ENCODE measurements at regions not wholly inside any gene's neighbourhood (a gene's known extent, or its start where the extent isn't known, plus 50 kb on each side); places are given as distances from the start of the nearest gene placed in this dataset.

DNA sequence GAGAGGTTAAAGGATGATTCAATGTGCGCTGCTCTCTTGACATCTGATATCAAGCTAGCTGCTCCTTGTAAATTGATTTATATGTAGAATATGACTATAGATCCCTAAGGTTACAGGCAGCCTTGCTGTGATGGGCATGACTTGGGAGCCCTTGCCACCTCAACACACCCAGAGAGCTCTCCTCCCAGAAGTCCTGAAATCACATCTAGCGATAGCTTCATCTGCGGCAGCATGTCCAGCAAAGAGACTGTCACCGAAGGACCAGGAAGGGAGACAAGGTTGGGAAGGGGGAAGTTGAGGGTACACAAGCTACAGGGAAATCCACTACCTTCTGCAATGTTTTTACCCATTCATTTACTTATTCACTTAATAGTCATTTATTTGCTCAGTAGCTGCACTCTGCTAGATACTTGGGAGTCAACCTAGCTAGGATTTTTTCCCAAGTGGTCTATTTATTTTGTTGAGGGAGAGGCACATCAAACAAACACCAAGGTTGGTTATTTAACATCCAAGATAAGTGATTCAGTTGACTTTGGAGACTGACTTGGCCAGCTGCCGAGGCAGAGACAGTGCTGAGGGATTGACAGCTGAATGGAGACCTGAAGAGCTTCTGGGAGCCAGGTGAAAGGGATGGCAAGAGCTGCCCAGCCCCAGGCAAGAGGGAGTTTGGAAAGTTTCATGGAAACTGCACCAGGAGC is 205.8 kb upstream of the IL12A start (continued):
- TF ChIP-seq, protein P1, sequence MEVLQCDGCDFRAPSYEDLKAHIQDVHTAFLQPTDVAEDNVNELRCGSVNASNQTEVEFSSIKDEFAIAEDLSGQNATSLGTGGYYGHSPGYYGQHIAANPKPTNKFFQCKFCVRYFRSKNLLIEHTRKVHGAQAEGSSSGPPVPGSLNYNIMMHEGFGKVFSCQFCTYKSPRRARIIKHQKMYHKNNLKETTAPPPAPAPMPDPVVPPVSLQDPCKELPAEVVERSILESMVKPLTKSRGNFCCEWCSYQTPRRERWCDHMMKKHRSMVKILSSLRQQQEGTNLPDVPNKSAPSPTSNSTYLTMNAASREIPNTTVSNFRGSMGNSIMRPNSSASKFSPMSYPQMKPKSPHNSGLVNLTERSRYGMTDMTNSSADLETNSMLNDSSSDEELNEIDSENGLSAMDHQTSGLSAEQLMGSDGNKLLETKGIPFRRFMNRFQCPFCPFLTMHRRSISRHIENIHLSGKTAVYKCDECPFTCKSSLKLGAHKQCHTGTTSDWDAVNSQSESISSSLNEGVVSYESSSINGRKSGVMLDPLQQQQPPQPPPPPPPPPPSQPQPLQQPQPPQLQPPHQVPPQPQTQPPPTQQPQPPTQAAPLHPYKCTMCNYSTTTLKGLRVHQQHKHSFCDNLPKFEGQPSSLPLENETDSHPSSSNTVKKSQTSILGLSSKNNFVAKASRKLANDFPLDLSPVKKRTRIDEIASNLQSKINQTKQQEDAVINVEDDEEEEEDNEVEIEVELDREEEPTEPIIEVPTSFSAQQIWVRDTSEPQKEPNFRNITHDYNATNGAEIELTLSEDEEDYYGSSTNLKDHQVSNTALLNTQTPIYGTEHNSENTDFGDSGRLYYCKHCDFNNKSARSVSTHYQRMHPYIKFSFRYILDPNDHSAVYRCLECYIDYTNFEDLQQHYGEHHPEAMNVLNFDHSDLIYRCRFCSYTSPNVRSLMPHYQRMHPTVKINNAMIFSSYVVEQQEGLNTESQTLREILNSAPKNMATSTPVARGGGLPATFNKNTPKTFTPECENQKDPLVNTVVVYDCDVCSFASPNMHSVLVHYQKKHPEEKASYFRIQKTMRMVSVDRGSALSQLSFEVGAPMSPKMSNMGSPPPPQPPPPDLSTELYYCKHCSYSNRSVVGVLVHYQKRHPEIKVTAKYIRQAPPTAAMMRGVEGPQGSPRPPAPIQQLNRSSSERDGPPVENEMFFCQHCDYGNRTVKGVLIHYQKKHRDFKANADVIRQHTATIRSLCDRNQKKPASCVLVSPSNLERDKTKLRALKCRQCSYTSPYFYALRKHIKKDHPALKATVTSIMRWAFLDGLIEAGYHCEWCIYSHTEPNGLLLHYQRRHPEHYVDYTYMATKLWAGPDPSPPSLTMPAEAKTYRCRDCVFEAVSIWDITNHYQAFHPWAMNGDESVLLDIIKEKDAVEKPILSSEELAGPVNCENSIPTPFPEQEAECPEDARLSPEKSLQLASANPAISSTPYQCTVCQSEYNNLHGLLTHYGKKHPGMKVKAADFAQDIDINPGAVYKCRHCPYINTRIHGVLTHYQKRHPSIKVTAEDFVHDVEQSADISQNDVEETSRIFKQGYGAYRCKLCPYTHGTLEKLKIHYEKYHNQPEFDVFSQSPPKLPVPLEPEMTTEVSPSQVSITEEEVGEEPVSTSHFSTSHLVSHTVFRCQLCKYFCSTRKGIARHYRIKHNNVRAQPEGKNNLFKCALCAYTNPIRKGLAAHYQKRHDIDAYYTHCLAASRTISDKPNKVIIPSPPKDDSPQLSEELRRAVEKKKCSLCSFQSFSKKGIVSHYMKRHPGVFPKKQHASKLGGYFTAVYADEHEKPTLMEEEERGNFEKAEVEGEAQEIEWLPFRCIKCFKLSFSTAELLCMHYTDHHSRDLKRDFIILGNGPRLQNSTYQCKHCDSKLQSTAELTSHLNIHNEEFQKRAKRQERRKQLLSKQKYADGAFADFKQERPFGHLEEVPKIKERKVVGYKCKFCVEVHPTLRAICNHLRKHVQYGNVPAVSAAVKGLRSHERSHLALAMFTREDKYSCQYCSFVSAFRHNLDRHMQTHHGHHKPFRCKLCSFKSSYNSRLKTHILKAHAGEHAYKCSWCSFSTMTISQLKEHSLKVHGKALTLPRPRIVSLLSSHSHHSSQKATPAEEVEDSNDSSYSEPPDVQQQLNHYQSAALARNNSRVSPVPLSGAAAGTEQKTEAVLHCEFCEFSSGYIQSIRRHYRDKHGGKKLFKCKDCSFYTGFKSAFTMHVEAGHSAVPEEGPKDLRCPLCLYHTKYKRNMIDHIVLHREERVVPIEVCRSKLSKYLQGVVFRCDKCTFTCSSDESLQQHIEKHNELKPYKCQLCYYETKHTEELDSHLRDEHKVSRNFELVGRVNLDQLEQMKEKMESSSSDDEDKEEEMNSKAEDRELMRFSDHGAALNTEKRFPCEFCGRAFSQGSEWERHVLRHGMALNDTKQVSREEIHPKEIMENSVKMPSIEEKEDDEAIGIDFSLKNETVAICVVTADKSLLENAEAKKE (CRISPR knock-in tag; IDR thresholded peaks at IDR 0.05), result no peak
- TF ChIP-seq ZNF114 (CRISPR knock-in tag; IDR thresholded peaks at IDR 0.05), result no peak
- TF ChIP-seq, protein P2, sequence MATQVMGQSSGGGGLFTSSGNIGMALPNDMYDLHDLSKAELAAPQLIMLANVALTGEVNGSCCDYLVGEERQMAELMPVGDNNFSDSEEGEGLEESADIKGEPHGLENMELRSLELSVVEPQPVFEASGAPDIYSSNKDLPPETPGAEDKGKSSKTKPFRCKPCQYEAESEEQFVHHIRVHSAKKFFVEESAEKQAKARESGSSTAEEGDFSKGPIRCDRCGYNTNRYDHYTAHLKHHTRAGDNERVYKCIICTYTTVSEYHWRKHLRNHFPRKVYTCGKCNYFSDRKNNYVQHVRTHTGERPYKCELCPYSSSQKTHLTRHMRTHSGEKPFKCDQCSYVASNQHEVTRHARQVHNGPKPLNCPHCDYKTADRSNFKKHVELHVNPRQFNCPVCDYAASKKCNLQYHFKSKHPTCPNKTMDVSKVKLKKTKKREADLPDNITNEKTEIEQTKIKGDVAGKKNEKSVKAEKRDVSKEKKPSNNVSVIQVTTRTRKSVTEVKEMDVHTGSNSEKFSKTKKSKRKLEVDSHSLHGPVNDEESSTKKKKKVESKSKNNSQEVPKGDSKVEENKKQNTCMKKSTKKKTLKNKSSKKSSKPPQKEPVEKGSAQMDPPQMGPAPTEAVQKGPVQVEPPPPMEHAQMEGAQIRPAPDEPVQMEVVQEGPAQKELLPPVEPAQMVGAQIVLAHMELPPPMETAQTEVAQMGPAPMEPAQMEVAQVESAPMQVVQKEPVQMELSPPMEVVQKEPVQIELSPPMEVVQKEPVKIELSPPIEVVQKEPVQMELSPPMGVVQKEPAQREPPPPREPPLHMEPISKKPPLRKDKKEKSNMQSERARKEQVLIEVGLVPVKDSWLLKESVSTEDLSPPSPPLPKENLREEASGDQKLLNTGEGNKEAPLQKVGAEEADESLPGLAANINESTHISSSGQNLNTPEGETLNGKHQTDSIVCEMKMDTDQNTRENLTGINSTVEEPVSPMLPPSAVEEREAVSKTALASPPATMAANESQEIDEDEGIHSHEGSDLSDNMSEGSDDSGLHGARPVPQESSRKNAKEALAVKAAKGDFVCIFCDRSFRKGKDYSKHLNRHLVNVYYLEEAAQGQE (IDR thresholded peaks at IDR 0.05; ENCODE audit: unreplicated experiment), result no peak
